GM12878 (cell line): ENCODE measurements at regions not wholly inside any gene's neighbourhood (a gene's known extent, or its start where the extent isn't known, plus 50 kb on each side); places are given as distances from the start of the nearest gene placed in this dataset.

Source experiments
- CBX5 ChIP-seq: sonication (generic); IDR thresholded peaks from 2 replicates; pipeline ENCODE4 v1.6.1; 2016; ENCODE audit warnings: low read depth, moderate library complexity, mild to moderate bottlenecking, inconsistent platforms
- POLR2AphosphoS5 ChIP-seq: IDR thresholded peaks from 2 replicates; pipeline ENCODE4 v1.6.1; 2011; ENCODE audit warnings: mild to moderate bottlenecking, low read length, inconsistent platforms

DNA sequence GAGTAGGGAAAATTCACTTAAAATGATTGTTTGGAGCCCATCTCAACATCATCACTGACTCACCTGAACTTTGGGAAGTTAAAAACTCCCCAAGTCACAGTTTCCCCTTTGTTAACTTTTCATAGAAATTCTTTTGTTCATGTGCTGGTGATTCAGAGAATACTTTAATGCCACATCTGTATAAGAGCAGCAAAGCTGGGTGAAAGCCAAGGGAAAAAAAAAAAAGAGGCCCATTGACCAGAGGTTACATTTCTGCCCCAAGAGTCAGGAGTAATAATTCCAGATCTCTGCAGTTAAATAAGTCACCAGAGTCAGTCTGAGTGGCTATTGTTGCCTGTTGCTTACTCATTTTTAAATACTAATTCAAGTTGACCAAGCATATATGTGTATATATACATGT, 136.4 kb upstream of the LGR5 start:
- TF ChIP-seq POLR2AphosphoS5 (no peak), CBX5 (no peak)
